Esophagus mucosa (tissue), 1 donor: ENCODE measurements at regions not wholly inside any gene's neighbourhood (a gene's known extent, or its start where the extent isn't known, plus 50 kb on each side); places are given as distances from the start of the nearest gene placed in this dataset.
"Not testable (repeated sequence)": the region's sequence is repeated elsewhere in the genome, so short reads cannot be mapped to it uniquely, and the experiment has no call there.

Experiments
- ATAC-seq: fragments of 200-7000 bp; cut with Tn5 transposase; one replicate; pipeline ENCODE4 v1.9.1; 2020
- donor health status: DM: yes; HTN: yes; CAD: no.

DNA sequence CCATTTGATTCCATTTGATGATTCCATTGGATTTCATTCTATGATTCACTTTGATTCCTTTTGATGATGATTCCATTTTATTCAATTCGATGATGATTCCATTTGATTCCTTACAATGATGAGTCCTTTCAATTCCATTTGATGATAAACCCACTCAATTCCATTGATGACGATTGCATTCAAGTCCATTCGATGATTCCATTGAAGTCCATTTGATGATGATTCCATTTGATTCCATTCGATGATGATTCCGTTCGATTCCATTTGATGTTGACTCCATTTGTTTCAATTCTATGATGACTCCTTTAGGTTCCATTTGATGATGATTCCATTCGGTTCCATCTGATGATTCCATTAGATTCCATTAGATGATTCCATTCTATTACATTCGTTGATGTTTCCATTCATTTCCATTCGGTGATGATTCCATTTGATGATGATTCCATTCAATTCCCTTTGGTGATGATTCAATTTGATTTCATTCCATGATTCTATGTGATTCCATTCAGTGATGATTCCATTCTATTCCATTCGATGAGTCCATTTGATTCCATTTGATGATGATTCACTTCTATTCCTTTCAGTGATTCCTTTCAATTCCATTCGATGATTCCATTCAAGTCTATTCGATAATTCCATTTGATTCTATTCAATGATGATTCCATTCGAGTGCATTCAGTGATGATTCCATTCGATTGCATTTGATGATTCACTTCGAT lies 1106.0 kb downstream of the RPIA start:
- no peak for ATAC-seq

DNA sequence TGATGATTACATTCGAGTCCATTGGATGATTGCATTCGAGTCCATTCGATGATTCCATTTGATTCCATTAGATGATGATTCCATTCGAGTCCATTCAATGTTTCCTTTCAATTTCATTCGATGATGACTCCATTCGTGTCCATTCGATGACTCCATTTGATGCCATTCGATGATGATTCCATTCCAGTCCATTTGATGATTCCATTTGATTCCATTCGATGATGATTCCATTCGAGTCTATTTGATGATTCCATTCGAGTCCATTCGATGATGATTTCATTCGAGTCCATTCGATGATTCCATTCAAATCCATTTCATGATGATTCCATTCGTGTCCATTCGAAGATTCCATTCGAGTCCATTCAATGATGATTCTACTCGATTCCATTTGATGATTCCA lies 1109.7 kb downstream of the RPIA start:
- ATAC-seq = not testable (repeated sequence)

DNA sequence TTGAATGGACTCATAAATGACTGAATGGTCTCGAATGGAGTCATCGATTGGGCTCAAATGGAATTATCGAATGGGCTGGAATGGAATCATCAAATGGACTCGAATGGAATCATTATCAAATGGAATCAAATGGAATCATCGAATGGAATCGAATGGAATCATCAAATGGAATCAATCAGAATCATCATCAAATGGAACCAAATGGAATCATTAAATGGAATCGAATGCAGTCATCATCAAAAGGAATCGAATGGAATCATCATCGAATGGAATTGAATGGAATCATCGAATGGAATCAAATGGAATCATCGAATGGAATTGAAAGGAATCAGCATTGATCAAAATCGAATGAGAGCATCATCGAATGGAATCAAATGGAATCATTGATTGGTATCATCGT lies 1114.9 kb downstream of the RPIA start:
- not testable (repeated sequence) for ATAC-seq

DNA sequence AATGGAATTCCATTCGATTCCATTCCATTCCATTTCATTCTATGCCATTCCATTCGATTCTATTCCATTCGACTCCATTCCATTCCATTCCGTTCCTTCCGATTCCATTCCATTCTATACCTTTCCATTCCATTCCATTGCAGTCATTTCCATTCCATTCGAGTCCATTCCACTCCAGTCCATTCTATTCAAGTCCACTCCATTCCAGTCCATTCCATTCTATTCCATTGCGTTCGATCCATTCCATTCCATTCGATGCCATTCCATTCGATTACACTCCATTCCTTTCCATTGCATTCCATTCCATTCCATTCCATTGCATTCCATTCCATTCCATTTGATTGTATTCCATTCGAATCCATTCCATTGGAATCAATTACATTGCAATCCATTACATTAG lies 1119.8 kb downstream of the RPIA start:
- ATAC-seq = no peak

DNA sequence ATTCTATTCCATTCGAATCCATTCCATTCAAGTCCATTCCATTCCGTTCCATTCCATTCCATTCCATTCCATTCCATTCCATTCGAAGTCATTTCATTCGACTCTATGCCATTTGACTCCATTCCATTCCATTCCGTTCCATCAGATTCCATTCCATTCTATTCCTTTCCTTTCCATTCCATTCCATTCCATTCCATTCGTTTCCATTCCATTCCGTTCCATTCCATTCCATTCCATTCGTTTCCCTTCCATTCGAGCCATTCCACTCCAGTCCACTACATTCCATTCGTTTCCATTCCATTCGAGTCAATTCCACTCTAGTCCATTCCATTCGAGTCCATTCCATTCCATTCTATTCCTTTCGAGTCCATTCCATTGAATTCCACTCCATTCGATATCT lies 1120.4 kb downstream of the RPIA start:
- not testable (repeated sequence) for ATAC-seq

DNA sequence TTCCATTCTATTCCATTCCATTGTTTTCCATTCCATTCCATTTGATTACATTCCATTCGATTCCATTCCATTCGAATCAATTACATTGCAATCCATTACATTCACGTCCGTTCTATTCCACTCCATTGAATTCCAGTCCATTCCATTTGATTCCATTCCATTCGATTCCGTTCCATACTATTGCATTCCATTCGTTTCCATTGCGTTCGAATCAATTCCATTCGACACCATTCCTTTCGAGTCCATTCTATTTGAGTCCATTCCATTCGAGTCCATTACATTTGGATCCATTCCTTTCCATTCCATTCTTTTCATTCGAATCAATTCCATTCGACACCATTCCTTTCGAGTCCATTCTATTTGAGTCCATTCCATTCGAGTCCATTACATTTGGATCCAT lies 1122.9 kb downstream of the RPIA start:
- ATAC-seq = not testable (repeated sequence)

DNA sequence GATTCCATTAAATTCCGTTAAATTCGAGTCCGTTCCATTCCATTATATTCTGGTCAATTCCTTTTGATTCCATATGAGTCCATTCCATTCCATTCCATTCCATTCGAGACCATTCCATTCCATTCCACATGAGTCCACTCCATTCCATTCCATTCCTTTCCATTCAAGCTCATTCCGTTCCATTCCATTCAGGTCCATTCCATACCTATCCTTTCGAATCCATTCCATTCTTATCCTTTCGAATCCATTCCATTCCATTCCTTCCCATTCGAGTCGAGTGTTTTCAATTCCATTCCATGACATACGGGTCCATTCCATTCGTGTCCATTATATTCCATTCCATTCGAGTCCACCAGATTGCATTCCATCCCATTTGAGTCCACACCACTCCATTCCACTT lies 1127.4 kb downstream of the RPIA start:
- no peak for ATAC-seq

DNA sequence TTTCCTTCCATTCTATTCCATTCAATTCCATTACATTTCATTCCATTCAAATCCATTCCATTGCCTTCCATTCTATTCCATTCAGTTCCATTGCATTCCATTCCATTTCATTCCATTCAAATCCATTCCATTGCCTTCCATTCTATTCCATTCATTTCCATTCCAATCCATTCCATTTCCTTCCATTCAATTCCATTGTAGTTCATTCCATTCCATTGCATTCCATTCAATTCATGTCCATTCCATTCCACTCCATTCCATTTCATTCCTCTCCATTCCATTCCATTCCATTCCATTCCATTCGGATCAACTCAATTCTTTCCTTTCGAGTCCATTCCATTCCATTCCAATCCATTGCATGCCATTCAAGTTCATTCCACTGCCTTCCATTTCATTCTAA lies 1128.3 kb downstream of the RPIA start:
- no peak for ATAC-seq

DNA sequence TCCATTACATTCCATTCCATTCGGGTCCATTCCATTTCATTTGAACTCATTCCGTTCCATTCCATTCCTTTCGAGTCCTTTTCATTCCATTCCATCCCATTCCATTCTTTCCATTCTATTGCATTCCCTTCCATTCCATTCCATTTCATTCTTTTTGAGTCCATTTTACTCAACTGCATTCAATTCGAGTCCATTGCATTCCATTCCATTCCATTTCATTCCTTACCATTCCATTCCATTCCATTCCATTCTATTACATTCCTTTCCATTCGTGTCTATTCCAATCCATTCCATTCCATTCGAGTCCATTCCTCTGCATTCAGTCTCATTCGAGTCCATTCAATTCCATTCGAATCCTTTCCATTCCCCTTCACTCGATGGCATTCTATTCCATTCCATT lies 1128.8 kb downstream of the RPIA start:
- no peak for ATAC-seq

DNA sequence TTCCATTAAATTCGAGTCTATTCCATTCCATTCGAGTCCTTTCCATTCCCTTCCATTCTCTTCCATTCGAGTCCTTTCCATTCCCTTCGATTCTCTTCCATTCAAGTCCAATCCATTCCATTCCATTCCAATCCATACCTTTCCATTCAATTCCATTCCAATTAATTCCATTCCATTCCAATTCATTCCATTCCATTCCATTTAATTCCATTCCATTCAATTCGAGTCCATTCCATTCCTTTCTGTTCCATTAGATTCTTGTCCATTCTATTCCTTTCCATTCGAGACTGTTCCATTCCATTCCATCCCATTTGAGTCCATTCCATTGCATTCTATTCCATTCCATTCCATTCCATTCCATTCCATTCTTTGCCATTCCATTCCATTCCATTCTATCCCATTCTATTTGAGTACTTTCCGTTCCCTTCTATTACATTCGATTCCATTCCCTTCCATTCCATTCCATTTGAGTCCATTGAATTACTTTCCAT lies 1130.0 kb downstream of the RPIA start:
- ATAC-seq = no peak

DNA sequence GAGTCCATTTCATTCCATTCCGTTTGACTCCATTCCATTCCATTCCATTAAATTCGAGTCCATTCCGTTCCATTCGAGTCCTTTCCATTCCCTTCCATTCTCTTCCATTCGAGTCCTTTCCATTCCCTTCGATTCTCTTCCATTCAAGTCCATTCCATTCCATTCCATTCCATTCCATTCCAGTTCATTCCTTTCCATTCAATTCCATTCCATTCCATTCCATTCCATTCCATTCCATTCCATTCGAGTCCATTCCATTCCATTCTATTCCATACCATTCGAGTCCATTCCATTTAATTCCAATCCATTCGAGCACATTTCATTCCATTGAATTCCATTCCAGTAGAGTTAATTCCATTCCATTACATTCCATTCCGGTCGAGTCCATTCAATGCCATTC lies 1130.9 kb downstream of the RPIA start:
- not testable (repeated sequence) for ATAC-seq

DNA sequence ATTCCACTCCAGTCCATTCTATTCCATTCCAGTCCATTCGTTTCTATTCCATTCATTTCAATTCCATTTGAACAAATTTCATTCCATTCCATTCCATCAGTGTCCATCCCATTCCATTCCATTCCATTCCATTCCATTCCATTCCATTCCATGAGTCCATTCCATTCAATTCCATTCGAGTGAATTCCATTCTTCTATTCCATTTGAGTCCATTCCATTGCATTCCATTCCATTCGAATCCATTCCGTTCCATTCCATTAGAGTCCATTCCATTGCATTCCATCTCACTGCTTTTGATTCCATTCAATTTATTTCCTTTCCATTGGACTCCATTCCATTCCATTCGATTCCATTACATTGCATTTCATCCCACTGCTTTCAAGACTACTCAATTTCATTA lies 1132.1 kb downstream of the RPIA start:
- no peak for ATAC-seq

DNA sequence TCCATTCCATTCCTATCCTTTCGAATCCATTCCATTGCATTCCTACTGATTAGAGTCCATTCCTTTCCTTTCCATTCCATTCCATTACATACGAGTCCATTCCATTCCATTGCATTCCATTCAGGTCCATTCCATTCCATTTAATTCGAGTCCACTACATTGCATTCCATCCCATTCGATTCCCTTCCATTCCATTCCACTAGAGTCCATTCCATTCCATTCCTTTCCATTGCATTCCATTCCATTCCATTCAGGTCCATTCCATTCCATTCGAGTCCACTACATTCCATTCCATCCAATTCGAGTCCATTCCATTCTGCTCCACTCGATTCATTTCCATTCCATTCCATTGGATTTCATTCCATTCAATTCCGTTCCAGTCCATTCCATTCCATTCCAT lies 1133.6 kb downstream of the RPIA start:
- ATAC-seq = no peak

DNA sequence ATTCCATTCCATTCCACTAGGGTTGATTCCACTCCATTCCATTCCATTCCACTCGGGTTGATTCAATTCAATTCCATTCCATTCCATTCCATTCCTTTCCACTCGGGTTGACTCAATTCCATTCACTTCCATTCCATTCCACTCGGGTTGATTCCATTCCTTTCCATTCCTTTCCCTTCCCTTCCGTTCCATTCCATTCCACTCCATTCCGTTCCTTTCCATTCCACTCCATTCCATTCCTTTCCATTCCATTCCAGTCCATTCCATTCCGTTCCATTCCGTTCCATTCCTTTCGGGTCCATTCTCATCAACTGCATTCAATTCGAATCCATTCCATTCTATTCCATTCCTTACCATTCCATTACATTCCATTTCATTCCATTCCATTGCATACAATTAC lies 1135.3 kb downstream of the RPIA start:
- ATAC-seq = not testable (repeated sequence)

DNA sequence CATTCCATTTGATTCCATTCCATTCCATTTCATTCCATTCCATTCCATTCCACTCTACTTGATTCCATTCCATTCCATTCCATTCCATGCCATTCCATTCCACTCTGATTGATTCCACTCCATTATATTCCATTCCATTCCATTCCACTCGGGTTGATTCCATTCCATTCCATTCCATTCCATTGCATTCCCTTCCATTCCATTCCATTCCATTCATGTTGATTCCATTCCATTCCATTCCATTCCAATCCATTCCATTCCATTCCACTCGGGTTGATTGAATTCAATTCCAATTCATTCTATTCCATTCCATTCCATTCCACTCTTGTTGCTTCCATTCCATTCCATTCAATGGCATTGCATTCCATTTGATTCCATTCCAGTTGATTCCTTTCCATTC lies 1136.4 kb downstream of the RPIA start:
- ATAC-seq = peak; percentile 40

DNA sequence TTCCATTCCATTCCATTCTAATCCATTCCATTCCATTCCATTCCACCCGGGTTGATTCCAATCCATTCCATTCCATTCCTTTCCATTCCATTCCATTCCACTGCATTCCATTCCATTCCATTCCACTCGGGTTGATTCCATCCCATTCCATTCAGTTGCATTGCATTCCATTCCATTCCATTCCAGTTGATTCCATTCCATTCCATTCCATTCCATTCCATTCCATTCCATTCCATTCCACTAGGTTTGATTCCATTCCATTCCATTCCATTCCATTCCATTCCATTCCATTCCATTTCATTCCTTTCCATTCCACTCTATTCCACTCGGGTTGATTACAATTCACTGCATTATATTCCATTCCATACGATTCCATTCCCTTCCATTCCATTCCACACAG lies 1136.9 kb downstream of the RPIA start:
- ATAC-seq = not testable (repeated sequence)

DNA sequence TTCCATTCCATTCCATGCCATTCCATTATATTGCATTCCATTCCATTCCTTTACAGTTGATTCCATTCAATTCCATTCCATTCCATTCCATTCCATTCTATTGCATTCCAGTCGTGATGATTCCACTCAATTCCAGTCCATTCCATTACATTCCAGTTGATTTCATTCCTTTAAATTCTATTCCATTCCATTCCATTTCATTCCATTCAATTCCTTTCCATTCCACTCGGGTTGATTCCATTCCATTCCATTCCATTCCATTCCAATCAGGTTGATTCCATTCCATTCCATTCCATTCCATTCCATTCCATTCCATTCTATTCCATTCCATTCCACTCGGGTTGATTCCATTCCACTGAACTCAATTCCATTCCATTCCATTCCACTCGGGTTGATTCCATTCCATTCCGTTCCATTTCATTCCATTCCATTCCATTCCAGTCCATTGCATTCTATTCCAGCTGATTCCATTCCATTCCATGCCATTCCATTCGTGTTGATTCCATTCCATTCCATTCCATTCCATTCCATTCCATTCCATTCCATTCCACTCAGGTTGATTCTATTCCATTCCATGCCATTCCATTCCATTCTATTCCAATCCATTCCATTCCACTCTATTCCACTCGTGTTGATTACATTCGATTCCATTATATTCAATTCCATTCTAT lies 1137.6 kb downstream of the RPIA start:
- ATAC-seq = peak; percentile 61

DNA sequence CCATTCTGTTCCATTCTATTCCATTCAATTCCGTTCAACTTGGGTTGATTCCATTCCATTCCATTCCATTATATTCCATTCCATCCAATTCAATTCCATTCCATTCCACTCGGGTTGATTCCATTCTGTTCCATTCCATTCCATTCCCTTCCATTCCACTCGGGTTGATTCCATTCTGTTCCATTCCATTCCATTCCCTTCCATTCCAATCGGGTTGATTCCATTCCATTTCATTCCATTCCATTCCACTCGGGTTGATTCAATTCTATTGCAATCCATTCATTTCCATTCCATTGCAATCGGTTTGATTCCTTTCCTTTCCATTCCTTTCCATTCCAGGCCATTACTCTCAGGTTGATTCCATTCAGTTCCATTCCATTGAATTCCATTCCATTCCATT lies 1138.4 kb downstream of the RPIA start:
- ATAC-seq = peak; percentile 30

DNA sequence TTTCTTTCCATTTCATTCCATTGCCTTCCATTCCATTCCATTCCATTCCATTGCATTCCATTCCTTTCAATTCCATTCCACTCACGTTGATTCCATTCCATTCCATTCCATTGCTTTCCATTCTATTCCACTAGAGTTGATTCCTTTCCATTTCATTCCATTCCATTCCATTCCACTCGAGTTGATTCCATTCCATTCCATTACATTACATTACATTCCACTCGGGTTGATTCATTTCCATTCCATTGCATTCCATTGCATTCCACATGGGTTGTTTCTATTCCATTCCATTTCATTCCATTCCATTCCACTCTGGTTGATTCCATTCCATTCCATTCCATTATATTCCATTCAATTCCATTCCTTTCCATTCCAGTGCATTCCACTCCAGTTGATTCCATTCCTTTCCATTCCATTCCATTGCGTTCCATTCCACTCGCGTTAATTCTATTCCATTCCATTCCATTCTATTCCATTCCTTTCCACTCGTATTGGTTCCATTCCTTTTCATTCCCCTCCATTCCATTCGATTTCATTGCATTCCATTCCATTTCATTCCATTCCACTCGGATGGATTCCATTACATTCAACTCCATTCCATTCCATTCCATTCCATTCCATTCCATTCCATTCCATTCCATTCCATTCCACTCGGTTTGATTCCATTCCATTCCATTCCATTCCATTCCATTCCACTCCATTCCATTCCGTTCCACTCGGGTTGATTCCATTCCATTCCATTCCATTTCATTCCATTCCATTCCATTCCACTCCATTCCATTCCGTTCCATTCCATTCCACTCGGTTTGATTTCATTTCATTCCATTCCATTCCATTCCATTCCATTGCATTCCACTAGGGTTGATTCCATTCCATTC lies 1139.1 kb downstream of the RPIA start:
- ATAC-seq = peak; percentile 59

DNA sequence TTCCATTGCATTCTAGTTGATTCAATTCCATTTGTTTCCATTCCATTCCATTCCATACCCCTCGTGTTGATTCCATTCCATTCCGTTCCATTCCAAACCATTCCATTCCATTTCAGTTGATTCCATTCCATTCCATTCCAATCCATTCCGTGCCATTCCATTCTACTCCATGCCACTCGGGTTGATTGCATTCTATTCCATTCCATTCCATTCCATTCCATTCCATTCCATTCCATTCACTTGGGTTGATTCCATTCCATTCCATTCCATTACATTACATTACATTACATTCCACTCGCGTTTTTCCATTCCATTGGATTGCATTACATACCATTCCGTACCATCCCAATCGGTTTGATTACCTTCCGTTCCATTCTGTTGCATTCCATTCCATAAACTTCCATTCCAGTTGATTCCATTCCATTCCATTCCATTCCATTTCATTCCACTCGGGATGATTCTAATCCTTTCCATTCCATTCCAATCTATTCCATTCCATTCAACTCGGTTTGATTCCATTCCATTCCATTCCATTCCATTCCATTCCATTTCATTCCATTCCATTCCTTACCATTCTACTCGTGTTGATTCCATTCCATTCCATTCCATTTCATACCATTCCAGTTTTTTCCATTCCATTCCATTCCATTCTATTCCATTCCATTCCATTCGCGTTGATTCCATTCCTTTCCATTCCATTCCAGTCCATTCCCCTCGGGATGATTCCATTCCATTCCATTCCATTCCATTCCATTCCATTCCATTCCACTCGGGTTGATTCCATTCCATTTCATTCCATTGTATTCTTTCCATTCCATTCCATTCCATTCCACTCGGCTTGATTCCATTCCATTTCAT lies 1140.4 kb downstream of the RPIA start:
- ATAC-seq = no peak

DNA sequence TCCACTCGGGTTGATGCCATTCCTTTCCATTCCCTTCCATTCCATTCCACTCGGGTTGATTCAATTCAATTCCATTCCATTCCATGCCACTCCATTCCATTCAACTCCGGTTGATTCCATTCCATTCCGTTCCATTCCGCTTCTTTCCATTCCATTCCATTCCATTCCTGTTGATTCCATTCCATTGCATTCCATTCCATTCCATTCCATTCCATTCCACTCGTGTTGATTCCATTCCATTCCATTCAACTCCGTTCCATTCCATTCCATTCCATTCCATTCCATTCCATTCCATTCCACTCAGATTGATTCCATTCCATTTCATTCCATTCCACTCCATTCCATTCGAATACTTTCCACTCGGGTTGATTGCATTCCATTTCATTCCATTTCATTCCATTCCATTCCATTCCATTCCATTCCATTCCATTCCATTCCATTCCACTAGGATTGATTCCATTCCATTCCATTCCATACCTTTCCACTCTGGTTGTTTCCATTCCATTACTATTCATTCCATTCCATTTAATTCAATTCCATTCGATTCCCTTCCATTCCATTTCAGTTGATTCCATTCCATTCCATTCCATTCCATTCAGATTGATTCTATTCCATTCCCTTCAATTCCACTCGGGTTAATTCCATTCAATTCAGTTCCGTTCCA lies 1141.8 kb downstream of the RPIA start:
- ATAC-seq = peak; percentile 73

DNA sequence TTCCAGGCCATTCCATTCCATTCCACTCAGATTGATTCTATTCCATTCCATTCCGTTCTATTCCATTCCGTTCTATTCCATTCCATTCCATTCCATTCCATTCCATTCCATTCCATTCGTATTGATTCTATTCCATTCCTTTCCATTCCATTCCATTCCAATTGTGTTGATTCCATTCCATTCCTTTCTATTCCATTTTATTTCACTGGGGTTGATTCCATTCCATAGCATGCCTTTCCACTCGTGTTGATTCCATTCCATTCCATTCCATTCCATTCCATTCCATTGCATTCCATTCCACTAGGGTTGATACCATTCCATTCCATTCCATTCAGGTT lies 1142.3 kb downstream of the RPIA start:
- no peak for ATAC-seq
